ENCODE measurements at regions not wholly inside any gene's neighbourhood (a gene's known extent, or its start where the extent isn't known, plus 50 kb on each side); places are given as distances from the start of the nearest gene placed in this dataset.

DNA sequence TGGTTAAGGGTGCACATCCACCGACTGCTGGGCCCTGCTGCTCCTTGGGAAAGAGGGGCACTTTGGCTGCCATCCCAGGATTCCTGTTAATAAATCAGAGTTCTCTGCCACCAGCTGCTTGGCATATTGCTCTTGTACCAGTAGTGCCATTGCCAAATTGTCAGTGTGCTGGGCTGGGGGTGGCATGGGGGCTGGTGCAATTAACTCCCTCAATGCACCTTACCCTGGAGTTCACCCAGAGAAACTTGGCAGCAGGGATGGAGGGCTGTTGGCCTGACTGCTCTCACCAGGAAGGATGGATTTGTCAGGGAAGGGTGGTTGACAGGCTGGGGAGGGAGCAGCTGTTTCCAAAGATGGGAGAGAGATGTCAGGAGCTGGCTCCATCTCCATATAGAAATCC is 94.6 kb upstream of the SKOR2 start:
- no peak for TF ChIP-seq ZNF70 (CRISPR knock-in tag; IDR thresholded peaks at IDR 0.05)
- TF ChIP-seq GLIS3 (CRISPR knock-in tag; IDR thresholded peaks at IDR 0.05), result no peak
- no peak for TF ChIP-seq PPARA (CRISPR knock-in tag; IDR thresholded peaks at IDR 0.05; ENCODE audit: borderline replicate concordance)
- no peak for TF ChIP-seq ESRRG (CRISPR knock-in tag; IDR thresholded peaks at IDR 0.05)
- TF ChIP-seq, protein P1, sequence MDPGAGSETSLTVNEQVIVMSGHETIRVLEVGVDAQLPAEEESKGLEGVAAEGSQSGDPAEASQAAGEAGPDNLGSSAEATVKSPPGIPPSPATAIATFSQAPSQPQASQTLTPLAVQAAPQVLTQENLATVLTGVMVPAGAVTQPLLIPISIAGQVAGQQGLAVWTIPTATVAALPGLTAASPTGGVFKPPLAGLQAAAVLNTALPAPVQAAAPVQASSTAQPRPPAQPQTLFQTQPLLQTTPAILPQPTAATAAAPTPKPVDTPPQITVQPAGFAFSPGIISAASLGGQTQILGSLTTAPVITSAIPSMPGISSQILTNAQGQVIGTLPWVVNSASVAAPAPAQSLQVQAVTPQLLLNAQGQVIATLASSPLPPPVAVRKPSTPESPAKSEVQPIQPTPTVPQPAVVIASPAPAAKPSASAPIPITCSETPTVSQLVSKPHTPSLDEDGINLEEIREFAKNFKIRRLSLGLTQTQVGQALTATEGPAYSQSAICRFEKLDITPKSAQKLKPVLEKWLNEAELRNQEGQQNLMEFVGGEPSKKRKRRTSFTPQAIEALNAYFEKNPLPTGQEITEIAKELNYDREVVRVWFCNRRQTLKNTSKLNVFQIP (CRISPR knock-in tag; IDR thresholded peaks at IDR 0.05; ENCODE audit: borderline replicate concordance, low read depth), result no peak
- TF ChIP-seq BACH2 (CRISPR knock-in tag; IDR thresholded peaks at IDR 0.05; ENCODE audit: borderline replicate concordance), result no peak
- TF ChIP-seq, protein P2, sequence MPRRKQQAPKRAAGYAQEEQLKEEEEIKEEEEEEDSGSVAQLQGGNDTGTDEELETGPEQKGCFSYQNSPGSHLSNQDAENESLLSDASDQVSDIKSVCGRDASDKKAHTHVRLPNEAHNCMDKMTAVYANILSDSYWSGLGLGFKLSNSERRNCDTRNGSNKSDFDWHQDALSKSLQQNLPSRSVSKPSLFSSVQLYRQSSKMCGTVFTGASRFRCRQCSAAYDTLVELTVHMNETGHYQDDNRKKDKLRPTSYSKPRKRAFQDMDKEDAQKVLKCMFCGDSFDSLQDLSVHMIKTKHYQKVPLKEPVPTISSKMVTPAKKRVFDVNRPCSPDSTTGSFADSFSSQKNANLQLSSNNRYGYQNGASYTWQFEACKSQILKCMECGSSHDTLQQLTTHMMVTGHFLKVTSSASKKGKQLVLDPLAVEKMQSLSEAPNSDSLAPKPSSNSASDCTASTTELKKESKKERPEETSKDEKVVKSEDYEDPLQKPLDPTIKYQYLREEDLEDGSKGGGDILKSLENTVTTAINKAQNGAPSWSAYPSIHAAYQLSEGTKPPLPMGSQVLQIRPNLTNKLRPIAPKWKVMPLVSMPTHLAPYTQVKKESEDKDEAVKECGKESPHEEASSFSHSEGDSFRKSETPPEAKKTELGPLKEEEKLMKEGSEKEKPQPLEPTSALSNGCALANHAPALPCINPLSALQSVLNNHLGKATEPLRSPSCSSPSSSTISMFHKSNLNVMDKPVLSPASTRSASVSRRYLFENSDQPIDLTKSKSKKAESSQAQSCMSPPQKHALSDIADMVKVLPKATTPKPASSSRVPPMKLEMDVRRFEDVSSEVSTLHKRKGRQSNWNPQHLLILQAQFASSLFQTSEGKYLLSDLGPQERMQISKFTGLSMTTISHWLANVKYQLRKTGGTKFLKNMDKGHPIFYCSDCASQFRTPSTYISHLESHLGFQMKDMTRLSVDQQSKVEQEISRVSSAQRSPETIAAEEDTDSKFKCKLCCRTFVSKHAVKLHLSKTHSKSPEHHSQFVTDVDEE (CRISPR knock-in tag; IDR thresholded peaks at IDR 0.05), result no peak
- TF ChIP-seq, protein P3, sequence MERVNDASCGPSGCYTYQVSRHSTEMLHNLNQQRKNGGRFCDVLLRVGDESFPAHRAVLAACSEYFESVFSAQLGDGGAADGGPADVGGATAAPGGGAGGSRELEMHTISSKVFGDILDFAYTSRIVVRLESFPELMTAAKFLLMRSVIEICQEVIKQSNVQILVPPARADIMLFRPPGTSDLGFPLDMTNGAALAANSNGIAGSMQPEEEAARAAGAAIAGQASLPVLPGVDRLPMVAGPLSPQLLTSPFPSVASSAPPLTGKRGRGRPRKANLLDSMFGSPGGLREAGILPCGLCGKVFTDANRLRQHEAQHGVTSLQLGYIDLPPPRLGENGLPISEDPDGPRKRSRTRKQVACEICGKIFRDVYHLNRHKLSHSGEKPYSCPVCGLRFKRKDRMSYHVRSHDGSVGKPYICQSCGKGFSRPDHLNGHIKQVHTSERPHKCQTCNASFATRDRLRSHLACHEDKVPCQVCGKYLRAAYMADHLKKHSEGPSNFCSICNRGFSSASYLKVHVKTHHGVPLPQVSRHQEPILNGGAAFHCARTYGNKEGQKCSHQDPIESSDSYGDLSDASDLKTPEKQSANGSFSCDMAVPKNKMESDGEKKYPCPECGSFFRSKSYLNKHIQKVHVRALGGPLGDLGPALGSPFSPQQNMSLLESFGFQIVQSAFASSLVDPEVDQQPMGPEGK (CRISPR knock-in tag; IDR thresholded peaks at IDR 0.05; ENCODE audit: borderline replicate concordance), result no peak
- no peak for TF ChIP-seq RARB (CRISPR knock-in tag; IDR thresholded peaks at IDR 0.05)
